Endothelial cell of umbilical vein (primary cell): ENCODE measurements at regions not wholly inside any gene's neighbourhood (a gene's known extent, or its start where the extent isn't known, plus 50 kb on each side); places are given as distances from the start of the nearest gene placed in this dataset.

Source experiments
- EZH2 ChIP-seq: IDR thresholded peaks from 2 replicates; pipeline ENCODE4 v1.6.1; 2012; ENCODE audit warnings: borderline replicate concordance, low read depth, mild to moderate bottlenecking, moderate library complexity, low read length, inconsistent platforms; ENCODE audit not compliant: severe bottlenecking
- MAX ChIP-seq: IDR thresholded peaks from 2 replicates; pipeline ENCODE4 v1.6.1; 2011; ENCODE audit not compliant: insufficient read depth, insufficient read length
- MYC ChIP-seq: IDR thresholded peaks from one replicate; pipeline ENCODE4 v1.6.1; 2011; ENCODE audit warnings: mild to moderate bottlenecking, low read depth, low read length
- POLR2A ChIP-seq: IDR thresholded peaks from 2 replicates; pipeline ENCODE4 v1.6.1; 2012; ENCODE audit warnings: low read depth, mild to moderate bottlenecking, control low read depth, low read length
- POLR2AphosphoS5 ChIP-seq: IDR thresholded peaks from 2 replicates; pipeline ENCODE4 v1.6.1; 2012; ENCODE audit warnings: low read depth, mild to moderate bottlenecking, control low read depth, low read length, moderate library complexity; ENCODE audit not compliant: insufficient read depth
- TF ChIP-seq, protein P1 (sequence below), 2 donors: IDR thresholded peaks; 1 replicate in 1 of 2; 2 replicates in 1 of 2; pipeline ENCODE4 v1.5.1; 2011; ENCODE audit warnings: low read length in 2 of 2, mild to moderate bottlenecking in 2 of 2, moderate library complexity in 2 of 2, control low read depth in 1 of 2, inconsistent platforms in 1 of 2, low read depth in 1 of 2; ENCODE audit not compliant: insufficient read depth in 1 of 2; ENCODE audit errors: extremely low read depth in 1 of 2

GRCh38 chr2:4690913-4691312 is 987.5 kb downstream of the DCDC2C start:
- TF ChIP-seq MAX (no peak), POLR2A (no peak), POLR2AphosphoS5 (no peak), MYC (no peak), EZH2 (no peak)
- TF ChIP-seq, protein P1, sequence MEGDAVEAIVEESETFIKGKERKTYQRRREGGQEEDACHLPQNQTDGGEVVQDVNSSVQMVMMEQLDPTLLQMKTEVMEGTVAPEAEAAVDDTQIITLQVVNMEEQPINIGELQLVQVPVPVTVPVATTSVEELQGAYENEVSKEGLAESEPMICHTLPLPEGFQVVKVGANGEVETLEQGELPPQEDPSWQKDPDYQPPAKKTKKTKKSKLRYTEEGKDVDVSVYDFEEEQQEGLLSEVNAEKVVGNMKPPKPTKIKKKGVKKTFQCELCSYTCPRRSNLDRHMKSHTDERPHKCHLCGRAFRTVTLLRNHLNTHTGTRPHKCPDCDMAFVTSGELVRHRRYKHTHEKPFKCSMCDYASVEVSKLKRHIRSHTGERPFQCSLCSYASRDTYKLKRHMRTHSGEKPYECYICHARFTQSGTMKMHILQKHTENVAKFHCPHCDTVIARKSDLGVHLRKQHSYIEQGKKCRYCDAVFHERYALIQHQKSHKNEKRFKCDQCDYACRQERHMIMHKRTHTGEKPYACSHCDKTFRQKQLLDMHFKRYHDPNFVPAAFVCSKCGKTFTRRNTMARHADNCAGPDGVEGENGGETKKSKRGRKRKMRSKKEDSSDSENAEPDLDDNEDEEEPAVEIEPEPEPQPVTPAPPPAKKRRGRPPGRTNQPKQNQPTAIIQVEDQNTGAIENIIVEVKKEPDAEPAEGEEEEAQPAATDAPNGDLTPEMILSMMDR (IDR thresholded peaks at IDR 0.05; ENCODE audit: extremely low read depth in 1 of 2, insufficient read depth in 1 of 2, low read depth in 1 of 2, low read length in 2 of 2), result no peak
